ENCODE measurements at regions not wholly inside any gene's neighbourhood (a gene's known extent, or its start where the extent isn't known, plus 50 kb on each side); places are given as distances from the start of the nearest gene placed in this dataset.

DNA sequence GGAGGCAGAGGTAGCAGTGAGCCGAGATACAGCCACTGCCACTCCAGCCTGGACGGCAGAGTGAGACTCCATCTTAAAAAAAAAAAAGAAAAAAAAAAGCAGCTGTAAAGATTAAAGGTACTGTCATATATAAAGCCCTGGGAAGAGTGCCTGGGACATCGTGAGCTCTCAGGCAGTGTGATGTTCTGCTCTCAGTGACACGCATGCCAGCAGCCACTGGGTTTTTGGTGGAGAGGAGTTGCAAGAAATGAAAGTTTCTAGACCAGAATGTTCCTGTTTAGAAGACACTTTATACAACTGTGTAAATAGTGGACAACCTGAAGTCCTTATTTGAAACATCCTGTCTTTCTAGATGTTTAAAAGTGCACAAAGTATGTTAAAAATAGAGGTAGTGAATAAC lies 213.2 kb downstream of the IRF8 start:
- TF ChIP-seq SMC3 (IDR thresholded peaks at IDR 0.05) = no peak
- no peak for TF ChIP-seq JUN (IDR thresholded peaks at IDR 0.05)
- no peak for TF ChIP-seq BHLHE40 (IDR thresholded peaks at IDR 0.05; ENCODE audit: low read depth, low read length)
- no peak for TF ChIP-seq HDAC2 (IDR thresholded peaks at IDR 0.05)
- no peak for TF ChIP-seq POLR2A (IDR thresholded peaks at IDR 0.05; ENCODE audit: low read length)
- no peak for TF ChIP-seq NFE2L2 (conservative IDR thresholded peaks at IDR 0.05; ENCODE audit: low read length)
- no peak for TF ChIP-seq ESRRA (IDR thresholded peaks at IDR 0.05; ENCODE audit: borderline replicate concordance, low read length)

Data from A549 (cell line).